Erythroblast (primary cell): ENCODE measurements at regions not wholly inside any gene's neighbourhood (a gene's known extent, or its start where the extent isn't known, plus 50 kb on each side); places are given as distances from the start of the nearest gene placed in this dataset.
"Not testable (repeated sequence)": the region's sequence is repeated elsewhere in the genome, so short reads cannot be mapped to it uniquely, and the experiment has no call there.

ENCODE experiments used
- GATA1 ChIP-seq: IDR thresholded peaks from 2 replicates; pipeline ENCODE4 v1.6.1; 2011; ENCODE audit warnings: low read depth, mild to moderate bottlenecking, control low read depth, low read length, moderate library complexity
- POLR2A ChIP-seq: IDR thresholded peaks from 2 replicates; pipeline ENCODE4 v1.6.1; 2011; ENCODE audit warnings: mild to moderate bottlenecking, low read length

DNA sequence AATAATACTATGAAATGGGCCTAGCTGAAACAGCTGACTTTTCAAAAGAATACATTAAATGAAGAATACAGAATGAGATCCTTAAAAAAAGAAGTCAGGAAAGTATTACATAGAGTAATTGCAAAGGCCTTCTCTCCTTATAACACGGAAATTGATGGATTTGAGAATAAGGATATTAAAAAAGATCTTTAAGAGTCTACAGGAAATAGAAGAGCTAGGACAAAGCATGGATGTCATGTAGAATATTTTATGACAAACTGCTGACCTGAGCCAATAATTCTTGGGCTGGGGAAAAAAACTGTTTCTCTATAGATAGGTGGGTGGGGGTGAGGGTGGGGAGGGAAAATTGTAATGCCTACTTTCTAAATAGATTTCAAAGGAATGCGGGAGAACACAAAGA lies 633.6 kb downstream of the TTLL7 start:
- TF ChIP-seq POLR2A, GATA1: not testable (repeated sequence)
